Astrocyte (in vitro differentiated cells and primary cell): ENCODE measurements at regions not wholly inside any gene's neighbourhood (a gene's known extent, or its start where the extent isn't known, plus 50 kb on each side); places are given as distances from the start of the nearest gene placed in this dataset.
A peak's percentile ranks its signal among the peaks of the same experiment; 100 is the strongest.

Experiments used
- DNase-seq: peaks from one replicate; pipeline ENCODE4 v3.0.0-alpha.2; 2010; ENCODE audit warnings: low read depth
- FAIRE-seq: peaks from 2 replicates; lab custom pipeline; 2011; peaks lifted over from hg19 to GRCh38; lab: Jason Lieb, UNC
- H2AFZ ChIP-seq: 2 replicates; pipeline ENCODE4 v1.6.0; 2012; ENCODE audit warnings: low read depth, low read length, inconsistent platforms
- H3K27ac ChIP-seq: 2 replicates; pipeline ENCODE4 v1.5.1; 2011; ENCODE audit warnings: low read depth, low read length, inconsistent platforms
- H3K27me3 ChIP-seq: 2 replicates; pipeline ENCODE4 v1.6.0; 2011; ENCODE audit warnings: low read length, inconsistent platforms; ENCODE audit not compliant: insufficient read depth
- H3K36me3 ChIP-seq: 2 replicates; pipeline ENCODE4 v1.5.1; 2011; ENCODE audit warnings: low read length, inconsistent platforms; ENCODE audit not compliant: insufficient read depth
- H3K4me1 ChIP-seq: 2 replicates; pipeline ENCODE4 v1.5.1; 2011; ENCODE audit warnings: low read length, inconsistent platforms; ENCODE audit not compliant: insufficient read depth
- H3K4me2 ChIP-seq: 2 replicates; pipeline ENCODE4 v1.6.0; 2012; ENCODE audit warnings: low read length, inconsistent platforms
- H3K4me3 ChIP-seq: 2 replicates; pipeline ENCODE4 v1.5.1; 2011; ENCODE audit warnings: low read depth, mild to moderate bottlenecking, low read length, inconsistent platforms; ENCODE audit not compliant: insufficient read depth
- H3K79me2 ChIP-seq: 2 replicates; pipeline ENCODE4 v1.6.0; 2012; ENCODE audit warnings: mild to moderate bottlenecking, low read length, inconsistent platforms; ENCODE audit not compliant: insufficient read depth
- H3K9ac ChIP-seq: 2 replicates; pipeline ENCODE4 v1.6.0; 2012; ENCODE audit warnings: mild to moderate bottlenecking, low read length, inconsistent platforms
- H3K9me3 ChIP-seq: 2 replicates; pipeline ENCODE4 v1.5.1; 2012; ENCODE audit warnings: low read depth, mild to moderate bottlenecking, low read length, inconsistent platforms; ENCODE audit not compliant: insufficient read depth
- H4K20me1 ChIP-seq: 2 replicates; pipeline ENCODE4 v1.6.0; 2012; ENCODE audit warnings: low read length, inconsistent platforms; ENCODE audit not compliant: insufficient read depth
- H3K27ac Mint-ChIP-seq: one replicate; pipeline ENCODE4 v1.8.0; 2021; ENCODE audit warnings: mild to moderate bottlenecking, mixed read lengths; ENCODE audit not compliant: unreplicated experiment
- H3K27me3 Mint-ChIP-seq: one replicate; pipeline ENCODE4 v1.8.0; 2021; ENCODE audit warnings: low read depth, mixed read lengths; ENCODE audit not compliant: unreplicated experiment
- H3K36me3 Mint-ChIP-seq: one replicate; pipeline ENCODE4 v1.8.0; 2021; ENCODE audit warnings: low read depth, mixed read lengths; ENCODE audit not compliant: unreplicated experiment
- H3K4me1 Mint-ChIP-seq: one replicate; pipeline ENCODE4 v1.8.0; 2021; ENCODE audit warnings: low read depth, mixed read lengths; ENCODE audit not compliant: unreplicated experiment
- H3K4me3 Mint-ChIP-seq: one replicate; pipeline ENCODE4 v1.8.0; 2021; ENCODE audit warnings: mild to moderate bottlenecking, moderate library complexity, mixed read lengths; ENCODE audit not compliant: unreplicated experiment
- H3K9me3 Mint-ChIP-seq: one replicate; pipeline ENCODE4 v1.8.0; 2021; ENCODE audit warnings: mild to moderate bottlenecking, mixed read lengths; ENCODE audit not compliant: unreplicated experiment
- CTCF ChIP-seq: IDR thresholded peaks from 2 replicates; pipeline ENCODE4 v1.5.1; 2011; ENCODE audit warnings: low read depth, mild to moderate bottlenecking, inconsistent platforms, low read length, moderate library complexity; ENCODE audit not compliant: insufficient read depth
- EZH2 ChIP-seq: IDR thresholded peaks from 2 replicates; pipeline ENCODE4 v1.6.1; 2012; ENCODE audit warnings: mild to moderate bottlenecking, low read length, inconsistent platforms; ENCODE audit not compliant: insufficient read depth

GRCh38 chr9:109704546-109704945, 75.5 kb upstream of the PALM2AKAP2 start:
- H3K4me2 ChIP-seq: no peak overlapping the region
- H3K4me3 ChIP-seq: no peak overlapping the region
- no peak for DNase-seq
- no peak overlapping the region for H2AFZ ChIP-seq
- Mint-ChIP-seq H3K27ac (no peak overlapping the region), H3K4me1 (no peaks in the 10 kb centered on the region), H3K4me3 (no peak overlapping the region), H3K36me3 (no peaks in the 10 kb centered on the region), H3K27me3 (peaks cover 13% of the 10 kb centered on the region), H3K9me3 (peaks cover 6% of the 10 kb centered on the region)
- no peaks in the 10 kb centered on the region for H3K4me1 ChIP-seq
- TF ChIP-seq CTCF (no peak), EZH2 (no peak)
- no peaks in the 10 kb centered on the region for H3K79me2 ChIP-seq
- H3K9ac ChIP-seq: no peak overlapping the region
- H3K27me3 ChIP-seq: no peaks in the 10 kb centered on the region
- no peaks in the 10 kb centered on the region for H3K9me3 ChIP-seq
- no peaks in the 10 kb centered on the region for H4K20me1 ChIP-seq
- no peaks in the 10 kb centered on the region for H3K36me3 ChIP-seq
- no peak overlapping the region for H3K27ac ChIP-seq
- no peak for FAIRE-seq

- Histone ChIP-seq H3K79me2 (no peaks in the 10 kb centered on the region), H3K4me1 (no peaks in the 10 kb centered on the region), H3K9ac (no peak overlapping the region), H4K20me1 (no peaks in the 10 kb centered on the region), H2AFZ (no peak overlapping the region), H3K27me3 (no peaks in the 10 kb centered on the region), H3K27ac (no peak overlapping the region), H3K9me3 (no peaks in the 10 kb centered on the region), H3K4me2 (no peak overlapping the region), H3K4me3 (no peak overlapping the region), H3K36me3 (no peaks in the 10 kb centered on the region)
- DNase-seq: peak; percentile 38
- Mint-ChIP-seq H3K36me3 (no peaks in the 10 kb centered on the region), H3K27ac (no peak overlapping the region), H3K9me3 (peaks cover 6% of the 10 kb centered on the region), H3K4me1 (no peaks in the 10 kb centered on the region), H3K27me3 (peaks cover 13% of the 10 kb centered on the region), H3K4me3 (no peak overlapping the region)
- FAIRE-seq: no peak
- TF ChIP-seq EZH2: no peak
- TF ChIP-seq CTCF: no peak
These were observed 74.5 kb upstream of the PALM2AKAP2 start for GRCh38 chr9:109705515-109705914.

- H3K36me3 ChIP-seq: no peaks in the 10 kb centered on the region
- H3K9me3 ChIP-seq: no peaks in the 10 kb centered on the region
- H3K27me3 ChIP-seq: no peaks in the 10 kb centered on the region
- H3K27me3 Mint-ChIP-seq: peaks cover 15% of the 10 kb centered on the region
- H3K4me1 ChIP-seq: no peaks in the 10 kb centered on the region
- no peaks in the 10 kb centered on the region for H3K36me3 Mint-ChIP-seq
- no peak for DNase-seq
- H3K4me3 ChIP-seq: no peak overlapping the region
- no peak overlapping the region for H3K4me3 Mint-ChIP-seq
- H3K4me1 Mint-ChIP-seq: no peaks in the 10 kb centered on the region
- no peaks in the 10 kb centered on the region for H4K20me1 ChIP-seq
- TF ChIP-seq EZH2 (no peak), CTCF (no peak)
- no peak overlapping the region for H3K27ac Mint-ChIP-seq
- no peak overlapping the region for H2AFZ ChIP-seq
- no peak overlapping the region for H3K27ac ChIP-seq
- FAIRE-seq: no peak
- peaks cover 3% of the 10 kb centered on the region for H3K9me3 Mint-ChIP-seq
- H3K9ac ChIP-seq: no peak overlapping the region
- H3K4me2 ChIP-seq: no peak overlapping the region
- H3K79me2 ChIP-seq: no peaks in the 10 kb centered on the region
These were observed 72.6 kb upstream of the PALM2AKAP2 start for GRCh38 chr9:109707355-109707754.
